Stimulated activated naive CD8-positive, alpha-beta T cell treated with anti-CD3 and anti-CD28 coated beads, Interleukin-15, amount 100 ng/mL, for 72 hours (primary cell): ENCODE measurements at regions not wholly inside any gene's neighbourhood (a gene's known extent, or its start where the extent isn't known, plus 50 kb on each side); places are given as distances from the start of the nearest gene placed in this dataset.
"Not testable (repeated sequence)": the region's sequence is repeated elsewhere in the genome, so short reads cannot be mapped to it uniquely, and the experiment has no call there.

Experiments
- ATAC-seq: fragments of 150-1000 bp; cut with Tn5 transposase; 2 replicates; pipeline ENCODE4 v1.10.0; 2021; ENCODE audit warnings: mild to moderate bottlenecking, moderate library complexity
- DNase-seq, 2 donors: peaks; one replicate each; pipeline ENCODE4 v3.0.0; 2021 to 2022
- H3K27ac Mint-ChIP-seq, 2 donors: one replicate each; pipeline ENCODE4 v1.8.0; 2022; ENCODE audit warnings: mild to moderate bottlenecking in 2 of 2, mixed read lengths in 2 of 2, moderate library complexity in 2 of 2
- H3K27me3 Mint-ChIP-seq: one replicate; pipeline ENCODE4 v1.8.0; 2022; ENCODE audit warnings: mixed read lengths
- H3K4me1 Mint-ChIP-seq: one replicate; pipeline ENCODE4 v1.8.0; 2022; ENCODE audit warnings: mild to moderate bottlenecking, mixed read lengths
- H3K4me3 Mint-ChIP-seq, 2 donors: one replicate each; pipeline ENCODE4 v1.8.0; 2022; ENCODE audit warnings: mild to moderate bottlenecking in 2 of 2, mixed read lengths in 2 of 2, moderate library complexity in 1 of 2
- H3K9me3 Mint-ChIP-seq, 2 donors: one replicate each; pipeline ENCODE4 v1.8.0; 2022; ENCODE audit warnings: mixed read lengths in 2 of 2

DNA sequence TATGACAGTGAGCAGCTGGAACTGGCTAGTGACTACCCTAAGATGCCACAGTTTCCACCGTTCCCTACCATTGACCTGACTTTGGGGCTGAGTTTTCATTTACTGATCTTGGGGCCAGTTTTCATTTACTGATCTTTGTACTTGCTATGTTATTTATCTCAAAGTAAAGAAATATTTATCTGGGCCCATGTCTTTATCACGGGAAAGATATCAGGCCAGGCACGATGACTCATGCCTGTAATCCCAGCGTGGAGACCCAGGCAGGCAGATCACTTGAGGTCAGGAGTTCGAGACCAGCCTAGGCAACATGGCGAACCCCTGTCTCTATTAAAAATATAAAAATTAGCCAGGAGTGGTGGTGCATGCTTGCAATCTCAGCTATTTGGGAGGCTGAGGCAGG lies 83.5 kb downstream of the EOMES start:
- no peak for ATAC-seq
- Mint-ChIP-seq H3K27me3 (no peaks in the 10 kb centered on the region), H3K9me3 (no peaks in the 10 kb centered on the region), H3K4me3 (no peak overlapping the region), H3K27ac (no peak overlapping the region), H3K4me1 (peaks cover 16% of the 10 kb centered on the region)
- DNase-seq = no peak

DNA sequence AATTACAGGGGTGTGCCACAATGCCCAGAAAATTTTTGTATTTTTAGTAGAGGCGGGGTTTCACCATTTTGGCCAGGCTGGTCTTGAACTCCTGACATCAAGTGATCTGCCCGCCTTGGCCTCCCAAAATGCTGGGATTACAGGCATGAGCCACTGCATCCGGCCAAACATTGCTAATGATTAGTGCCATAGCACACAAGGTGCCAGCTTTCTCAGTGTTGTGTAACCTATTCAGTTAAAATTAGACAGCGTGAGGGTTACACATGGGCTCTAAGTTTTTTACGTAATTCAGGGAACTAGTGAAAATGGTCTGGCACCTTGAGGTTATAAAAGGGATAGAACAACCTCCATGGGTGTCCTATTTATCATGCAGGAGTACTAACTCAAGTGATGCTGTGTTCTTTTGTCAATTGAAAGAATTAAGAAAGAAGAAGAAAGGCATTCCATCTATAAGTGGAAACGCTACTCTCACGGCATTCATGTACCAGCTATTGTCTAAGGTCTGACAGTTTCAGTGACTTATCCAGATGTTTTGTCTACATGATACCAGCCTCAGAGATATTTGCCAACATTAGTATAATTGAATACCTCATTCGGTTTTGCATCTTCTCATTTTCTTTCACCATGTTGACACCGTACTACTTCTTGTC lies 84.7 kb downstream of the EOMES start:
- no peak for DNase-seq
- ATAC-seq = no peak
- Mint-ChIP-seq H3K4me3 (no peak overlapping the region), H3K27ac (no peak overlapping the region), H3K27me3 (no peaks in the 10 kb centered on the region), H3K4me1 (peaks cover 25% of the 10 kb centered on the region), H3K9me3 (no peaks in the 10 kb centered on the region)

DNA sequence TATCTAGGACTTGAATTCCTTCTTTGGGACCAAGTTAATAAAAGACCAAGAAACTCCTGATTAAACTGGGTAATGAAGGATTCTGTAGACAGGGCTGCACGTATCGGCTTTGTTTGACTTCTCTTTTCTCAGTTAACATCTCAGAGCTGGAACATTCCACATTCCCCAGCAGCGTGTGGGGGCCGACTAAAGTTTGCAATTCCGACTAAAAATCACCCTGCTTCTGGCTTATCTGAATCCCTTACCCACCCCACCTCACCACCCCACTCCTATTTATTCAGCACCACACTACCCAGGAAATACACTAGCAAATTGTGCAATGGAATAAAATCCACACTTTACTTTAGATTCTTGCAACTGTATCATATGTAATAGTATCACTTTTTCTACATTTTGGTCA lies 87.1 kb downstream of the EOMES start:
- not testable (repeated sequence) for H3K27me3 Mint-ChIP-seq, ATAC-seq, H3K4me3 Mint-ChIP-seq, DNase-seq, H3K9me3 Mint-ChIP-seq, H3K27ac Mint-ChIP-seq
- H3K4me1 Mint-ChIP-seq = peaks cover 31% of the 10 kb centered on the region

DNA sequence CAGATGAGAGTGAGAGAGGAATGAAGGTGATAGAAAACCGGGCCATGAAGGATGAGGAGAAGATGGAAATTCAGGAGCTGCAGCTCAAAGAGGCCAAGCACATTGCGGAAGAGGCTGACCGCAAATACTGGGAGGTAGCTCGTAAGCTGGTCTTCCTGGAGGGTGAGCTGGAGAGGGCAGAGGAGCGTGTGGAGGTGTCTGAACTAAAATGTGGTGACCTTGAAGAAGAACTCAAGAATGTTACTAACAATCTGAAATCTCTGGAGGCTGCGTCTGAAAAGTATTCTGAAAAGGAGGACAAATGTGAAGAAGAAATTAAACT lies 88.9 kb downstream of the EOMES start:
- Mint-ChIP-seq H3K9me3 (no peaks in the 10 kb centered on the region), H3K27me3 (no peaks in the 10 kb centered on the region), H3K4me3 (peak overlapping the region; percentile 93), H3K4me1 (peaks cover 24% of the 10 kb centered on the region), H3K27ac (peak overlapping the region; percentile 89 to 92)
- ATAC-seq (peak; percentile 40), DNase-seq (no peak)

DNA sequence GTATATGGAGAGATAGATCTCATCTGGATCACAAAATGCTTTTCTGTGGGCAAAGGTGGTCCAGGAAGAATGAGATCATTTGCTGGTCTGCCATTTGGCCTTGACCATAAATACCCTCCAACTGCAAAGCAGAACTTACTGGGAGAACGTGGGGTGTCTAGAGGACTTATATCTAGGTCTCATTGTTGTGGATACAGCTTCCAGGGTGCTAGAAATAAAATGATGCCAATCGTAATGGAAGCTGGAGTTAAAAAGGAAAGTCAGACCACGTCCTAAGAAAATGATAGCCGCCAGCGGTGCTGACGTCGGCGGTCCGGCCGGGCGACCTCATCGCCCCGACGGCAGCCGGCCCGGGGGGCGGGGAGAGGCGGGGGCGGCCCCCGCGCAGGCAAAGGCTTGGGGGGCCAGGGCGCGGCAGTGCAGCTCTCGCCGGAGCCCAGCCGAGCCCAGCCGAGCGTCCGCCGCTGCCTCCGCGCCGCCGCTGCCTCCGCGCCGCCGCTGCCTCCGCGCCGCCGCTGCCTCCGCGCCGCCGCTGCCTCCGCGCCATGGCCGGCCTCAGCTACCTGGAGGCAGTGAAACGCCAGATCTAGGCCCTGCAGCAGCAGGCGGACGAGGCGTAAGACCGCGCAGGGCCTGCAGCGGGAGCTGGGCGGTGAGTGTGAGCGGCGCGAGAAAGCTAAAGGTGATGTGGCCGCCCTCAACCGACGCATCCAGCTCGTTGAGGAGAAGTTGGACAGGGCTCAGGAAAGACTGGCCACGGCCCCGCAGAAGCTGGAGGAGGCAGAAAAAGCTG lies 89.5 kb downstream of the EOMES start:
- DNase-seq (peak; percentile 46 to 57), ATAC-seq (peak; percentile 85)
- Mint-ChIP-seq H3K4me3 (peak overlapping the region; percentile 93), H3K9me3 (no peaks in the 10 kb centered on the region), H3K27me3 (no peaks in the 10 kb centered on the region), H3K4me1 (peaks cover 24% of the 10 kb centered on the region), H3K27ac (peak overlapping the region; percentile 89 to 92)

DNA sequence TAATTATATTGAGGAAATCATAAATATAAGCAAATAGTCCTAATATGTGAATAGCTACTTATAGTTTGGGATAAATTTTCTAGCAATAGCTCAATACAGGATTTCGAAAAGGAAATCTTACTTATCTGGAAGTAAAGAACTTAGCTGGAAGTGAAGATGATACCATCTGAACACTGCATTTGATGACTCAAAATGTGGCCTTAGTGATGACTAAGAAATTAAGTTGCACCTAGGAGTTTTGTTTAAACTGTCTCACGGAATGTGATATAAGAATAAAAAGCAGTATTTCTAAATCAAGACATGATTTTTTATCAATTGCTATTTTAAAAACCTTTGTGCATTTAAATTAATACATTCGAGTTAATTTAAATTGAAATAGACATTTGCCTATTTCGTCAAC lies 91.2 kb downstream of the EOMES start:
- peak overlapping the region in 1 of 2 donors; percentile 29 for H3K4me3 Mint-ChIP-seq
- H3K4me1 Mint-ChIP-seq = peaks cover 30% of the 10 kb centered on the region
- no peak for DNase-seq
- peak; percentile 40 for ATAC-seq
- H3K9me3 Mint-ChIP-seq = no peaks in the 10 kb centered on the region
- no peak overlapping the region for H3K27ac Mint-ChIP-seq
- peaks cover 6% of the 10 kb centered on the region for H3K27me3 Mint-ChIP-seq

DNA sequence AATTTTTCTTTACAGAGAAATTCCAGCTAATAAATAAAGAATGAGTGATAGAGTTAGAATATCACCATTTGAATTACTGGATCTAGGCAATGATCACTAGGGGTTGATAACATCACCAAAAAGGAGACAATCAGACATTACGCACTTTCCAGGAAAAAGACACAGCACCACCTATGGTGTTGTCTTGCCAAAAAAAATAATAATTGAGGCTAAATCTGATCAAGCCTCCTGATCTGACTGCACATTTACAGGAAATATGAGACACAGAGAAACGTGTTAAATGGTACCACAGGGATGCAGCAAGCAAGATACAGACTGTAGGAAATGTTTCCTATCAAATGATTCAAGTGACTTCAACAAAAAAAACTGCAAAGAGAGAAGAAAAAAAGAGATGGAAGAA lies 92.8 kb downstream of the EOMES start:
- DNase-seq = no peak
- Mint-ChIP-seq H3K4me3 (no peak overlapping the region), H3K27me3 (peaks cover 6% of the 10 kb centered on the region), H3K27ac (no peak overlapping the region), H3K9me3 (no peaks in the 10 kb centered on the region), H3K4me1 (peaks cover 35% of the 10 kb centered on the region)
- ATAC-seq = no peak

DNA sequence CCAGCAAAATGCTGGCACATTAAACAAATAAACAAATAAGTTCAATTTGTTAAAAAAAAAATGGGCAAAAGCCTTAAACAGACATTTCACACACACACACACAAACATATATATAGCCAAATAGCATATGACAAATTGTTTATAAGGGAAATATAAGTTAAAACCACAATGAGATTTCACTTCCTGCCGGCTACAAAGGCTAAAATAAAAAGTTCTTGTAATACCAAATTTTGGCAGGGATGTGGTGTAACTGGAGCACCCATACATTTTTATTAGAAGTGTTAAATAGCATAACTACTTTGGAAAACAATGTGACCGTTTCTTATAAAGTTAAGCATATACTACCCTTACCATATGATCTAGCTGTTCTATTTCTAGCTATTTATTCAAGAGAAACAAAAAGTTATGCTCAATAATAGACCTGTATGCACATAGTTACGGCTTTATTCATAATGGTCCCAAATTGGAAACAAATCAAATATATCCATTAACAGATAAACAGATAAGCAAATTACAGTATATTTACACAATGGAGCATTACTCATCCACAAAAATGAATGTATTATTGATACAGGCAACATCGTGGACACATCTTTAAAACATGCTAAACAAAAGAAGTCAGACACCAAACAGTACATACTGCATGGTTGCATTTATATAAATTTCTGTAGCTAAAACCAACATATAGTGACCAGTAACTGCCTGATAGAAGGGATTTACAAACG lies 93.9 kb downstream of the EOMES start:
- DNase-seq (no peak), ATAC-seq (no peak)
- Mint-ChIP-seq H3K4me1 (peaks cover 29% of the 10 kb centered on the region), H3K27me3 (peaks cover 6% of the 10 kb centered on the region), H3K27ac (no peak overlapping the region), H3K9me3 (no peaks in the 10 kb centered on the region), H3K4me3 (no peak overlapping the region)

DNA sequence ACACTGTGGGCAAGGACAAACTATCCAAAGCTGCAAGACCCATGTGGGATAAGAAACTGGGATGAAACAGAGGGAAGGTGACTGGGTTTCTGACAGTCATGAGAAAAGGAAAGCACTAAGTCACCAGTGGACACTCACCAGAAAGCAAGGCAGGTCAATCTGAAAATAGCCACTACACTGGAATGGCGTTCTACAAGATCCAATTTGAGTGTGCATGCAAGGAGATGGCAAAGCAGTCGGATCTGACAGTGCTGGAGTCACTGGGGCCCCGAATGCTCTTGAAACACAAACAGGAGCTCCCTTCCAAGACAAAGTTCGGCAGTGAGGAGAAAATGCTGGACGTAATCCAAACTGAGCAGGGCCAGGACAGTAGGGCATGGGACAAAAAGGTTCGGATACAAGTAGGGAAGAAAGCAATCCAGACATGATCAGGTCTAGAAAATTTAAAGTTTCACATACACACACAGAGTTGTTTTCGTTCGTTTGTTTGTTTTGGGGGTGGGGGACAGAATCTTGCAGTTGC lies 95.5 kb downstream of the EOMES start:
- no peak for ATAC-seq
- H3K4me1 Mint-ChIP-seq = peaks cover 24% of the 10 kb centered on the region

DNA sequence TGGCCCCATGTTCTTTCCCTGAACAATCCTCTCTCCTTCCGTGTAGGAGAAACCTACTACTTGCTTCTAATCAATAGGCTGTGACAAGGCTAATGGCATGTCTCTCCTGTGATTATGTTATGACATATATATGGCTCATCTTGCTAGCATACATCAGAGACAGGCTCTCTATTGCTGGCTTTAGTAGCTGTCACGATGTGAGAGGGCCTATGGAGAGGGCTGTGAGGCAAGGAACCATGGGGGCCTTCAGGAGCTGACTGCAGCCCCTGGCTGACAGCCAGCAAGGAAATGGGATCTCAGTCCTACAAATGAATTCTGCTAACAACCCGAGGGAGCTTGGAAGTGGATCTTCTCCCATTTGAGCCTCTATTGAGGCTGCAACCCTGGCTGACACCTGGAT lies 96.3 kb downstream of the EOMES start:
- H3K4me1 Mint-ChIP-seq = peaks cover 18% of the 10 kb centered on the region
- no peak overlapping the region for H3K4me3 Mint-ChIP-seq
- no peak overlapping the region for H3K27ac Mint-ChIP-seq
- DNase-seq (no peak), ATAC-seq (no peak)
- H3K9me3 Mint-ChIP-seq = no peaks in the 10 kb centered on the region
- H3K27me3 Mint-ChIP-seq = peaks cover 6% of the 10 kb centered on the region

More for the DNA sequence above, 95.5 kb downstream of the EOMES start:
- Mint-ChIP-seq H3K4me3 (no peak overlapping the region), H3K9me3 (no peaks in the 10 kb centered on the region), H3K27ac (peak overlapping the region in 1 of 2 donors; percentile 27), H3K27me3 (peaks cover 6% of the 10 kb centered on the region)
- DNase-seq = no peak

DNA sequence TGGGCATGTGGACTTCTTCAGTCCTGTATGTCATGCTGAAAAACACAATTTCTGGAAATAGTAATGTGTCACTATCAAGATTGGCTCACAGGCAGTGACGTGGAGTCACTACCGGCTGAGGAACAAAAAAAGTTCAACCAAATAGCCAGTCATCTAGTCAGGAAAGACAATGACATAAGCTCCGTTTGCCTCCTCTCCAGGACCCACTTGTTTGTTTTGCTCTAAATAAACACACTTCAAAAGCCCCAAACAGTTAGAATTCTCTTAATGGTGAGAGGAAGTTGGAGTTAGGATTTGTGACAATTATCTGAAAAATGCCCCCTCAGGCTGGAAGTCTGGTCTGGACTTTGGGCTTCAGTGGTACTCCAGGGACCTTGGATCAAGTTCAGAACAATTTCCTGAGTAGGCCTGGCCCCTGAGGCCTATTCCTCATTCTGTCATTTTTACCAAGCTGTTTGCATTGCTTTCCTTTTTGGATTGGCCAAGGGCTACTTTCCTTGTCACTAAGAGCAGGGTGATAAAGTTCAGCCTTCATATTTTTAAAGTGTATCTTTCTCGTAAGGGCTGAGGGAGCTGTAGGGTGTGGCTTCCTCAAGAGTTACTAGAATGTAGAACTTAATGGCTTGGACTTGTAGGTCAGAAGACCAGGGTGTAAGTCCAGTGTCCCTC lies 98.9 kb downstream of the EOMES start:
- H3K4me1 Mint-ChIP-seq = peaks cover 12% of the 10 kb centered on the region
- DNase-seq = no peak
- no peak overlapping the region for H3K4me3 Mint-ChIP-seq
- ATAC-seq = no peak
- peaks cover 6% of the 10 kb centered on the region for H3K27me3 Mint-ChIP-seq
- no peaks in the 10 kb centered on the region for H3K9me3 Mint-ChIP-seq
- H3K27ac Mint-ChIP-seq = no peak overlapping the region

DNA sequence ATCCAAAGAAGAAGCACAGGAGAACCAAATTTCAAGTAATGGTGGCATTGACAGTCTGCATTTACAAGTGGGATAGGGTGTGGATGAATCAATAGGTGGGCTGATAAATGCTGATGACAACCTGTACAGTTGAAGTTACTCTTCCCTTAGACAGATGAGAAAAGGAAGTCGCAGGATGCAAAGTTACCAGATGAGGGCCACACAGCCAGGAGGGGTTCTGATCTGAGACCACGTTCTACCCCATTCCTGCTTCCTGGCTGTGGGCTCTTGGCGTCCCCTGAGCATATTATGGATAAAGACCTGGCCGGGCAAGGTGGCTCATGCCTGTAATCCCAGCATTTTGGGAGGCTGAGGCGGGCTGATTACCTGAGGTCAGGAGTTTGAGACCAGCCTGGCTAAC lies 104.6 kb downstream of the EOMES start:
- no peak for ATAC-seq
- H3K27ac Mint-ChIP-seq = no peak overlapping the region
- H3K27me3 Mint-ChIP-seq = no peaks in the 10 kb centered on the region
- DNase-seq = no peak
- no peak overlapping the region for H3K4me3 Mint-ChIP-seq
- H3K9me3 Mint-ChIP-seq = peaks cover 0 to 14% of the 10 kb centered on the region in 2 donors
- H3K4me1 Mint-ChIP-seq = no peaks in the 10 kb centered on the region

DNA sequence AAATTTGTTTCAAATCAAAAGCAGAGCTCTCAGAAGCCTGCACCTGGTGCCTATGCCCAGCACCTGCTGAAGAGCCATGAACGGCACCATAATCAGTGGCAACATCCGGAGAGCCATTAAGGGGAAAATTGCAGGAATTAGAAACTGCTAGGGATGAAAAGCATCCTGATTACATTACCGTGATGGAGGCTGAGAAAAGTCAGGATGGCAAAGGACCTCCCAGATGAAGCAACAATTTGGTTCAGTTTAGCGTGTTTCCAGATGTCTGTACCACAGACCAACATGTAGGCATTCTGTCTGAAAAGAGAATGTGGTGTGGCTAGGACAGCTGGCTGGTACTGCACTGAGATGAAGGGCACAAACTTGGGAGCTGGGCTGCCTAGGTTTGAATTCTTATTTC lies 106.1 kb downstream of the EOMES start:
- ATAC-seq = no peak
- Mint-ChIP-seq H3K9me3 (peaks cover 0 to 14% of the 10 kb centered on the region in 2 donors), H3K27me3 (no peaks in the 10 kb centered on the region), H3K27ac (no peak overlapping the region), H3K4me1 (no peaks in the 10 kb centered on the region), H3K4me3 (no peak overlapping the region)
- DNase-seq = no peak

DNA sequence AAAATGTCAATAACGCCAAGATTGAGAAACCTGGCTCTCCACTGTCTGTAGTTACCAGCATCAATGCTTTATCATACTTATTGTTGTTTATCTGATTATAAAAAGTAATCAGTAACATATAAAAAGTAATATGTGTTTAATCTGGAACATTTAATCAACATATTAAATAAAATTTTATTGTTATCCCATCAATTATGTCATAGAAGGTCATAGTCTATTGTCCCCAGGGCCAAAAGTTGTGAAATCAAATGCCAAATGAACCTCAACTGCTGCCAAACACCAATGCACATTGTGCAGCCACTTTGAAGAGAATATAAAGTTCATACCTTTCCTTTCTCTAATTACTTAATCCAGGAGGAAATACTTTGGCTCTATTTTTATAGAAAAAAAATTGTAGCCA lies 106.6 kb downstream of the EOMES start:
- no peaks in the 10 kb centered on the region for H3K4me1 Mint-ChIP-seq
- no peak for ATAC-seq
- peaks cover 0 to 14% of the 10 kb centered on the region in 2 donors for H3K9me3 Mint-ChIP-seq
- no peak overlapping the region for H3K27ac Mint-ChIP-seq
- H3K4me3 Mint-ChIP-seq = no peak overlapping the region
- DNase-seq = no peak
- no peaks in the 10 kb centered on the region for H3K27me3 Mint-ChIP-seq

DNA sequence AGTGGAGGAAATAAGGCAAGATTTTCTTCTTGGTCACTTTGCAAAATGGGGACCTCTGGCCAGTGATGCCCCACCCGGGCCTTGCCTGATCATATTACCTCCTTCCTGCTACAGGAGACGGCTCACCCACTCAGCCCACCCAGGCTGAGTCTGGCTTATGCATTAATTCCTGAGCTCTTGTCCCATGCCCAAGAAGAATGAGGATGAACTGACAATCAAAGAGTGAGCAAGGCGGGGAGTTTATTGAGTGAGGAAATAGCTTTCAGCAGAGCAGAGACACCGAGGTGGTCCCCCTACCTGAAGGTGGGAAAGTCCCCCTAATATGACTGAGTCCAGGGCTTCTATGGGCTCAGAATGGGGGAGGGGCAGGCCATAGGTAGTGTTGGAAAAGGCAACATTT lies 107.5 kb downstream of the EOMES start:
- no peak for ATAC-seq
- DNase-seq = no peak
- no peak overlapping the region for H3K4me3 Mint-ChIP-seq
- peaks cover 0 to 14% of the 10 kb centered on the region in 2 donors for H3K9me3 Mint-ChIP-seq
- no peak overlapping the region for H3K27ac Mint-ChIP-seq
- H3K27me3 Mint-ChIP-seq = no peaks in the 10 kb centered on the region
- no peaks in the 10 kb centered on the region for H3K4me1 Mint-ChIP-seq
